MM.1S (cell line): ENCODE measurements at regions not wholly inside any gene's neighbourhood (a gene's known extent, or its start where the extent isn't known, plus 50 kb on each side); places are given as distances from the start of the nearest gene placed in this dataset.

ENCODE experiments used
- DNase-seq: peaks from one replicate; pipeline ENCODE4 v3.0.0-alpha.2; 2015
- H2AFZ ChIP-seq: fragments of 300-600 bp; sonication (generic); 2 replicates; pipeline ENCODE4 v1.6.0; 2016; ENCODE audit warnings: antibody characterized with exemption, low read length
- H3F3A ChIP-seq: fragments of 300-600 bp; sonication (generic); 2 replicates; pipeline ENCODE4 v1.6.1; 2016; ENCODE audit warnings: mild to moderate bottlenecking, antibody characterized with exemption, low read length, moderate library complexity, mixed read lengths; ENCODE audit not compliant: insufficient read depth
- H3K27ac ChIP-seq: fragments of 300-600 bp; sonication (generic); 2 replicates; pipeline ENCODE4 v1.5.1; 2016; ENCODE audit warnings: mild to moderate bottlenecking, low read length
- H3K27me3 ChIP-seq: fragments of 300-600 bp; sonication (generic); replicated peaks from 2 replicates; pipeline ENCODE4 v1.6.0; 2016; ENCODE audit warnings: low read length; ENCODE audit not compliant: insufficient read depth
- H3K36me3 ChIP-seq: fragments of 300-600 bp; sonication (generic); replicated peaks from 2 replicates; pipeline ENCODE4 v1.6.1; 2016; ENCODE audit warnings: mild to moderate bottlenecking, low read length, mixed read lengths; ENCODE audit not compliant: insufficient read depth
- H3K4me1 ChIP-seq: fragments of 300-600 bp; sonication (generic); 2 replicates; pipeline ENCODE4 v1.6.1; 2016; ENCODE audit warnings: low read length, mixed read lengths
- H3K4me2 ChIP-seq: fragments of 300-600 bp; sonication (generic); 2 replicates; pipeline ENCODE4 v1.6.0; 2016; ENCODE audit warnings: low read depth, low read length
- H3K4me3 ChIP-seq: fragments of 300-600 bp; sonication (generic); 2 replicates; pipeline ENCODE4 v1.5.1; 2016; ENCODE audit warnings: low read length, mixed read lengths
- H3K79me2 ChIP-seq: fragments of 300-600 bp; sonication (generic); 2 replicates; pipeline ENCODE4 v1.6.1; 2016; ENCODE audit warnings: mixed run types, low read length, mixed read lengths
- H3K9ac ChIP-seq: fragments of 300-600 bp; sonication (generic); 2 replicates; pipeline ENCODE4 v1.6.1; 2016; ENCODE audit warnings: low read length, mixed read lengths
- H3K9me2 ChIP-seq: fragments of 300-600 bp; sonication (generic); replicated peaks from 2 replicates; pipeline ENCODE4 v1.6.1; 2016; ENCODE audit warnings: mild to moderate bottlenecking, low read length, mixed read lengths; ENCODE audit not compliant: insufficient read depth
- H3K9me3 ChIP-seq: fragments of 300-600 bp; sonication (generic); replicated peaks from 2 replicates; pipeline ENCODE4 v1.6.1; 2016; ENCODE audit warnings: mild to moderate bottlenecking, low read length, mixed read lengths; ENCODE audit not compliant: insufficient read depth
- H4K20me1 ChIP-seq: fragments of 300-600 bp; sonication (generic); 2 replicates; pipeline ENCODE4 v1.6.1; 2016; ENCODE audit warnings: mild to moderate bottlenecking, low read length, moderate library complexity, mixed read lengths; ENCODE audit not compliant: insufficient read depth
- EZH2 ChIP-seq: fragments of 300-600 bp; sonication (generic); optimal IDR thresholded peaks from 2 replicates; pipeline ENCODE3; 2017; ENCODE audit warnings: low read depth, mild to moderate bottlenecking, antibody characterized with exemption, low read length, mixed read lengths
- EZH2phosphoT487 ChIP-seq: fragments of 300-600 bp; sonication (generic); IDR thresholded peaks from 2 replicates; pipeline ENCODE4 v1.6.1; 2018; ENCODE audit warnings: antibody characterized with exemption, low read length
- TF ChIP-seq, protein P1 (sequence below): fragments of 300-600 bp; sonication (generic); IDR thresholded peaks from 2 replicates; pipeline ENCODE4 v1.5.1; 2016; ENCODE audit warnings: antibody characterized with exemption, low read length, mixed read lengths

DNA sequence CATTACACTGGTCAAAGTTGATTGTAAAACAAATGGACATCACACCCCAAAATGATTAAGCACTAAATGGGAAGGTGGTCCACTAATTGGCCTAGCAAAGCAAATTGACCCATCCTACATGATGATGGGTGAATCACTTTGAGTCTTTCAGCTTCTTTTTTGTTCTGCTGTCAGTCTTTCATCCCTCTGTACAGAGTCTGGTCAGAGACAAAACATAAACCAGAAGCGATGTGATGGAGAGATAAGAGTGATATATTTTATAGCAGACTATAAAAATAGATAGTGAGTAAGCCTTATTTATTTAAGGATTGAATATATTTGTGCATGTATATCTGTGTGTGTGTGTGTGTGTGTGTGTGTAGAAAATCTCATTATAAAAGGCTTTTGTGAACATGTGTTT is 618.4 kb upstream of the SOX9 start:
- H3K9me2 ChIP-seq: no peaks in the 10 kb centered on the region
- TF ChIP-seq EZH2 (no peak), EZH2phosphoT487 (no peak)
- TF ChIP-seq, protein P1, sequence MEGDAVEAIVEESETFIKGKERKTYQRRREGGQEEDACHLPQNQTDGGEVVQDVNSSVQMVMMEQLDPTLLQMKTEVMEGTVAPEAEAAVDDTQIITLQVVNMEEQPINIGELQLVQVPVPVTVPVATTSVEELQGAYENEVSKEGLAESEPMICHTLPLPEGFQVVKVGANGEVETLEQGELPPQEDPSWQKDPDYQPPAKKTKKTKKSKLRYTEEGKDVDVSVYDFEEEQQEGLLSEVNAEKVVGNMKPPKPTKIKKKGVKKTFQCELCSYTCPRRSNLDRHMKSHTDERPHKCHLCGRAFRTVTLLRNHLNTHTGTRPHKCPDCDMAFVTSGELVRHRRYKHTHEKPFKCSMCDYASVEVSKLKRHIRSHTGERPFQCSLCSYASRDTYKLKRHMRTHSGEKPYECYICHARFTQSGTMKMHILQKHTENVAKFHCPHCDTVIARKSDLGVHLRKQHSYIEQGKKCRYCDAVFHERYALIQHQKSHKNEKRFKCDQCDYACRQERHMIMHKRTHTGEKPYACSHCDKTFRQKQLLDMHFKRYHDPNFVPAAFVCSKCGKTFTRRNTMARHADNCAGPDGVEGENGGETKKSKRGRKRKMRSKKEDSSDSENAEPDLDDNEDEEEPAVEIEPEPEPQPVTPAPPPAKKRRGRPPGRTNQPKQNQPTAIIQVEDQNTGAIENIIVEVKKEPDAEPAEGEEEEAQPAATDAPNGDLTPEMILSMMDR: no peak
- no peak overlapping the region for H3K4me3 ChIP-seq
- H3K27ac ChIP-seq: no peak overlapping the region
- no peak overlapping the region for H2AFZ ChIP-seq
- H3K36me3 ChIP-seq: no peaks in the 10 kb centered on the region
- H3K79me2 ChIP-seq: no peaks in the 10 kb centered on the region
- H3K4me1 ChIP-seq: peaks cover 2% of the 10 kb centered on the region
- H3K9me3 ChIP-seq: no peaks in the 10 kb centered on the region
- H3K27me3 ChIP-seq: no peaks in the 10 kb centered on the region
- no peak overlapping the region for H3K4me2 ChIP-seq
- no peaks in the 10 kb centered on the region for H4K20me1 ChIP-seq
- H3F3A ChIP-seq: no peaks in the 10 kb centered on the region
- H3K9ac ChIP-seq: no peak overlapping the region
- DNase-seq: no peak

DNA sequence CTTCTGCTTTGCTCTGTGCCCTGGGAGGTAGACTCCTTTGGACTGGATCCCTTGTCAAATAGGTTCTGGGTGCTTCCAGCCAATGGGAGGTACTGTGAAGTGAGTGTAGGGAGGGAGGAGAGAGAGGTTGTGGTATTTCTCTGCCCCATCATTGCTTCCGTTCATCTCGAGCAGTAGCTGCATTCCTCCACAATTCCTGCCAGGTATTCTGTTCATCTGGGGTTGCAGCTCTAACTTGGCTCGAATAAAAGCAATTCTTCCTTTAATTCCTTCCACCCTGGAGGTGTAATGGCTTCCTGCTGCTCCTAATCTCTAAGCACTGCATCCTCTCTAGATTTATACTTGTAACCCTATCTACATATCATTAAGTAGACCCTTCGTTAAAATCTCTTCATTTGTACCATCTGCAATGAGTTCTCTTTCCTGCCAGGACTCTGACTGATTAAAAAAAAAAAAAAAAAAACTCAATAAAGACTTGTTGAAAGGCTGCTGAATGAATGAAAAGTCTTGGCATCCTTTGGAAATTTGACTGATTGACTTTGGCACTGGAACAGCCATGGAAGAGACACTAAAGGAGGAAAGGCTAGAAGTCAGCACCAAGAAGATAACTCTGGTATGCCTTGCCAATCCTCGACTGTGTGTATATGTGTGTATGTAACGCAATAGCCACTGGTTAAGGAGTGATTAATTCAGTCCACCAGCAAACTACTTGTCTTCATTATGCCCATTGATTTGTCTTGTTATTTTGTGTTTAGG is 616.9 kb upstream of the SOX9 start:
- Histone ChIP-seq H3K79me2 (no peaks in the 10 kb centered on the region), H3F3A (no peaks in the 10 kb centered on the region), H4K20me1 (no peaks in the 10 kb centered on the region), H3K9ac (no peak overlapping the region), H3K4me3 (no peak overlapping the region), H3K9me2 (no peaks in the 10 kb centered on the region), H2AFZ (no peak overlapping the region), H3K36me3 (no peaks in the 10 kb centered on the region), H3K27me3 (no peaks in the 10 kb centered on the region), H3K9me3 (no peaks in the 10 kb centered on the region), H3K4me1 (no peaks in the 10 kb centered on the region), H3K27ac (no peak overlapping the region), H3K4me2 (no peak overlapping the region)
- TF ChIP-seq, protein P1: no peak
- TF ChIP-seq EZH2 (no peak), EZH2phosphoT487 (no peak)
- DNase-seq: no peak

DNA sequence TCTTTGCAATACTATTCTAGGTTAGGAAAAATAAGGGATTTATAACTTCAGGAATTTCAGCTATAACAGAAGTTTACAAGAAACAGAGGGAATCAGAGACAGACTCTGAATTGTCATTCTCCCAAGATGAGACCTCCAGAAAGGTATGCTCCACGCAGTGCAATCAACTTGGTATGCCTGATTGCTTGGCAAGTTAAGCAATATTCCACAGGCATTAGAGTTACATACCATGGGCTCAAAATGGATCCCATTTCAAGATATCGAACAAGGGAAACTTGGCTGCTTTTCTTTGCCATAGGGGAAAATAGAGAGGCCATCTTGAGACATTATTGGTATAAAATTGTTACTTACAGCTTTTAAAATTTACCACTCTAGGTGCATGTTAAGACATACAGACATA is 615.6 kb upstream of the SOX9 start:
- Histone ChIP-seq H4K20me1 (no peaks in the 10 kb centered on the region), H3K4me1 (no peaks in the 10 kb centered on the region), H3F3A (no peaks in the 10 kb centered on the region), H3K79me2 (no peaks in the 10 kb centered on the region), H3K9ac (no peak overlapping the region), H3K4me3 (no peak overlapping the region), H3K36me3 (no peaks in the 10 kb centered on the region), H2AFZ (no peak overlapping the region), H3K27ac (no peak overlapping the region), H3K9me3 (no peaks in the 10 kb centered on the region), H3K27me3 (no peaks in the 10 kb centered on the region), H3K4me2 (no peak overlapping the region), H3K9me2 (no peaks in the 10 kb centered on the region)
- DNase-seq: no peak
- TF ChIP-seq EZH2: no peak
- TF ChIP-seq, protein P1: no peak
